GM19240 (cell line): ENCODE measurements at regions not wholly inside any gene's neighbourhood (a gene's known extent, or its start where the extent isn't known, plus 50 kb on each side); places are given as distances from the start of the nearest gene placed in this dataset.

Experiments used
- DNase-seq: peaks from one replicate; pipeline ENCODE4 v3.0.0; 2011; ENCODE audit warnings: low spot score; ENCODE audit not compliant: insufficient read length

DNA sequence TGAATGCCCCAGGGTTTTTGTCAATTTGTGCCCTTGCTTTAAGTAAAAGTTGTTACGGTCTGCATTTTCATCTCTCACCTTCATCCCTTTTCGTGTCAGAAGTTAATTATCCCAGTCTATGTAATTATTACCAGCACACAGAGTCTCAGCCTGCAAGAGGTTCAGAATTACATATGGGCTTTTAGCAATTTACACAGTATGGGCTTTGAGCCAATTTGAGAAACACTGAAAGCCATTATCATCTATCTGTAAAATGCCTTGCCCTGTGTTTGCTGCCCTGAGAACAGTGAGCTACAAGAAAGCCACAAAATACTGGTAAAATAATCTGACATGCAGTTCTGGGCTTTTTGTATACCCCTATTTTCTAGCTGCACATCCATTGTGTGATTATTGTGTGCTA lies 125.6 kb upstream of the STEAP4 start:
- DNase-seq: no peak

DNA sequence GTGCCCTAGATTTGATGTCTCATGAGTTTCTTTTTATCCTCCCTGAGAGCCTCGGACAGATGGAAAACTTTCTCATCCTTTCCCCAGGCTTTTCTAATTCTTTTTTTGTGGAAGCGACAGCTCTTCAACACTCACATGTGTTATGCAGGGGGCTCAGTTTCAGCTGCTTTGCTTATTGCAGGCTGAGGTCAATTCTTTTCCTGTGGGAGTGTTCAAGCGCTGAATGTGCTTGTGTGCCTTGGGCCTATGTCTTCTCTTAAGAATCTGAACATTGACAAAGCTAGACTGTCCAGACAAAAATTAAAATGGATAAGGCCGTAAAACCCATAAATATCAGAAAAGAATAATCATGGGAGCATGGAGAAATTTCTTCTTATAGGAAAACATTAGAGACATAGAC lies 125.2 kb upstream of the STEAP4 start:
- DNase-seq: no peak

DNA sequence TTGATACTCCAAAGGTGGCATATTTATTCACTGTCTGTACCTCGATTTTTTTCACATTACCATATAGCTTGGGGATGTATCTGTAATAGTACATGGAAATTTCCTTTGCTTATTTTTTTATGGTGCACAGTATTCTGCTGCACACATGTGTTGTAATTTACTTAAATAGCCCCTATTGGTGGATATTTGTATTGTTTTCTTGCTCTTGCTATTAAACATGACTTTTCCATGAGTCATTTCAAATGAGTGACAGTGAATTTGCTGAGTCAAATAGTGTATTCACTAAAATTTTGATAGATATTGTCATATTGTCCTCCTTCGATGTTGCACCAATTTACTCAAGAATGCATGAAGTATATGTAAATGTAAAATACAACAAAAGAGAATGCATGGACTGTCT lies 122.7 kb upstream of the STEAP4 start:
- DNase-seq: no peak

DNA sequence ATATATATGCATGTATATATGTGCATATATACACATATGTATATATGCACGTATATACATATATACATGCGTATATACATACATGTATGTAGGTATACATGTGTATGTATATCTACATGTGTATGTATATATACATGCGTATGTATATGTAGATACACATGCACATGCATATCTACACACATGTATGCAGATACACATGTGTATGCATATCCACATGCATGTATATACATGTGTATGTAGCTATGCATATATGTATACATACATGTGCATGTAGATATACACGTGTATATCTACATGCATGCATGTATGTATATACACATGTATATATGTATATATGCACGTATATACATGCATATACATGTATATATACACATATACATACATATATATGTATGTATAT lies 95.8 kb upstream of the STEAP4 start:
- no peak for DNase-seq

DNA sequence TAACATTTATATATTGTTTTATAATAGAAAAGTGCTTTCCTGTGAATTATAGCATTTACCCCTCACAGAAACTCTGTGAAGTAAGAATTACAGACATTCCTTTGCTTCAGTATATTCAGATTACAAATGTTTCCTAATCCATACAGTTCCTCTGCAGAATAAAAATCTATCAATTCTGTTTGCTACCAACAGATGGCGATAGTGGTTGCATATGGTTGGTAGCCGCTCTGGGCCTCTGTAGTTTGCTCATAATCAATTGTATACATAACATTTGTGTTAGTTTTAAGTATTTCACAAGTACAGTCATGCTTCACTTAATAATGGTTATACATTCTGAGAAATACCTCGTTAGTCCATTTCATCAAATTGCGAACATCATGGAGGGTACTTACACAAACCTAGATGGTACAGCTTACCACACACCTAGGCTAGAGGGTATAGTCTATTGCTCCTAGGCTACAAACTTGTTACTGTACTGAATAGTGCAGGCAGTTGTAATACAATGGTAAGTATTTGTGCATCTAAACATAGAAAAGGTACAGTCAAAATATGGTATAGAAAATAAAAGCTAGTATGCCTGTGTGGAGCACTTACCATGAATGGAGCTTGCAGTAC lies 94.4 kb upstream of the STEAP4 start:
- DNase-seq: no peak

DNA sequence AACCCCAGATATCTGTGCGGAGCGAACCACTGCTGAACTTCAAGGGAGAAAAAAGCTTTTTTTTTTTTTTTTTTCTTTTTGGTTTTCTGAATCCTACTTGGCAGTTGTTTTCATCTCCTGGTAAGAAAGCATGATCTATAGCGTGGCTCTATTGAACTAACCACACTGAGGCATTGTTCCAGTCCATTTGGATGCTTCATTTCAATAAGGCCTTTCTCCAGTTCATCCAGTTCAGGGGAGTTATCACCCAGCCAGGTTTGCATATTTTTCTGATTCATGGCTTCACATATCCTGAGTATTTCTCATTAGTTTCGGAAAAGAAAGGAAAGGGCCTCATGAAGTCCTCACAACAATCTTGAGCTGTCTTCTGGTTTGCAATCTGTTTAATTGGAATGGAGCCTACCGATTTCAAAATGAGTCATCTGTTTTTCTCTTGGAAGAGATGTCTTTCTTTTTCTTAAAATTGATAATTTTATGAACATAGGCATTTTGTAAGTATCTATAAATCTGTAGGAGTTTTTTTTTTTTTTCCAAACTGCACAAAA lies 93.1 kb upstream of the STEAP4 start:
- no peak for DNase-seq

DNA sequence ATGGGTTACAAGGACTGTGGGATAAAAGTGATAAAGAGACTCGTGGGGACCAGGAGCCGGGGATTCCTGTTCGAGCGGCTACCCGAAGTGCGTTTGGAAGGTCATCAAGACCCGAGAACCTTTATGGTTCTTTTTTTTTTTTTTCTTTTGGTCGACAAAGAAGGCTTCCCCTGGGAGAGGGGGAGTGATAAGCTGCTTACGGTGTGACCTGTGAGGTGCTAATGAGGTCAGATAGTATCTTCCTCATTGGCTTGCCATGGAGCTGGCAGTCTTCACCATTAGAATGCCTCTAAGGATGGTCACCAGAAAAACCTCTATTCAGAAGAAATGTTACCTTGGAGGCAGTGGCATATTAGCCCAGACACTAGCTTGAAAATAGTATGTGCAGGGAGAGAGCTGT lies 92.3 kb upstream of the STEAP4 start:
- no peak for DNase-seq

DNA sequence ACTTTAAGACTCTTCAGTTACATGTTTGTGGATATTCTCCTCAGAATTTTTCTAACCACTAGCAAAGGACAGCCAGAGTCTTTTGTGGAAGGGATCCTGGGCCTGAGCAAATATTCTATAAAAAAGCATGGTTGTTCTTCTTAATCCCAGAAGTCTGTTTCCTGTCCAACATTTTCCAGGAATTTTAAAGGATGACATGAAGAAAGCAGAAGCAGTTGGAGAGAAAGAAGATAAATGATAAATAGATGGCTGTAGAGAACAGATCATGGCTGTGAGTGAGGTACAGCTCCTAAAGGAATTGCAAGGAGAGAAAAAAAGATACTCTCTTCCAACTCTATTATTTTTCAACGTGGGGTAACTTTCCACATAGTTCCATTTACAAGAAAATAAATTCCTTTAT lies 91.8 kb upstream of the STEAP4 start:
- no peak for DNase-seq

DNA sequence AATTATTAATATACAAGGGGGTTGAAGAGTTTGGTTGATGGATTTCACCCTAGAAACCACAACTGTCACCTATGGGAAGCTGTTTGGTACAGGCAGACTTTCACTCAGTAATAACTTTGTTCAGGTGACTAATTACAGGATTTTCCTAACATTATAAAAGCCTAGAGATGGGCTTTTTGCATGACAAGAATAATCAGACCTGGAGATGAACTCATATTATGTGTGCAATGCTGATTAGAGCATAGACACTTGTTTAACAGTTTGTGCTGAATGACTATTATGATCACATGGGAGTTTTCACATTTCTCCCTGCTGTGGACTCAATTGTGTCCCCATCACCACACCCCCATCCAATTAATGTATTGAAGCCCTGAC lies 90.2 kb upstream of the STEAP4 start:
- no peak for DNase-seq

DNA sequence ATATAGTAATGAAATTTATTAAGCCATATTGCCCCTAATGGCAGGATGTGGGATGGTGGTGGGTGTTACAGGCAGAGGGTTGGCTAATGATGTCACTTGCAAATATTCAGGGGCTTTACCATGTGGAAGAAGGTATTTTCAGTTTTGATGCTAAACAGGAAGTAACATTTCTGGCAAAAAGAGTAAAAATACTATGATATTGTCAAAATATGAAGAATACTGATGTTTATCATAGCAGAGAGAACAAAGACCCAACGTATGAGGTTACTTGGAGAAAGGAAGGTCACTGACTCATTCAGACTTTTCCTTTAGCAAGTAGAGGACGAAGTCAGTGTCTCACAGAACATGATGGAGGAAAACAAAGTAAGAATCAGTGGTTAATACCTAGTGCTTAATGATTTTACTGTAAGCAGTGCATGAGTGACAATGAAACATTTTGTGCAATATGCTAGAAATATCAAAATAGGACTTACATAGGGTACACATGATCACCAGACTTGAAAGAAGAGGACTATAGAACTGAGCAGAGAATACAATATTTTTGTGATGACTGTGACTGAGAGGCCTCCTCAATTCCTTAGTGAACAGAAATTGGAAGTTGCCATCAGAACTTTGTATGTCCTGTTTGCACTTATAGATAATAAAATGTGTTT lies 89.7 kb upstream of the STEAP4 start:
- no peak for DNase-seq

DNA sequence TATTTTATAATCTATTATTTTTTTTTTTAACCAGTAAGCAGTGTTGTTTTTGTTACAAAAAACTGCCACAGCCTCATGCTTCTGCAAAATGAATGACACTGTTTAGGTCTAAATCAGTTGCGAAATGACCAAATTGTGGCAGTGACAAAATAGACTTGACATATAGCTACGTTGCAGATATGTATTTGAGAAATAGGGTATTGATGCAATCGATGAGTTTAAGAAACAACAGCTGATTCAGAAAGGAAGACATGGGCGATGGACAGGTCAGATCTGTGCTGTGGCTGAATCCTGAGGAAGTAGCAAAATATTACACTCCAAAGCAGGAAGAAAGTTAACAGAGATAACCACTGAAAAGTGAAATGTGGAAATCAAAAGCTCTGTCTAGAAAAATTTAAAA lies 89.0 kb upstream of the STEAP4 start:
- no peak for DNase-seq

DNA sequence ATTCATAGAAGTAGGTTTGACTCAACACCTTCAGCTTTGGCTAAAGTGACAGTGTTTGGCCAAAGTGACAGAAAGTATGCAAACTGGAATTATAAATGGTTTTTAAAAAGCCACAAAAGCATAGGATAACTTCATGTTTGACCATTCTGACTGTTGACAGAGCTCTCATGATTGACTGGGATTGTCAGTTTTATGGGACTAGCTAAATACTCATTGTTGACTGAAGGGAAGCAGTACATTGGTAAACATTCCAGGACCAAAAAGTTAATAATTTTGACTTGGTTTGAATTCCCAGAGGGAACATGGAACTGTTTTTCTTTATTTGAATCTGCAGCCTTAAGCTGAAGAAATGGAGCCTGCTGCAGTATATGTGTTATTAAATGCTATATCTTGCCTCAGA lies 84.6 kb upstream of the STEAP4 start:
- DNase-seq: no peak

DNA sequence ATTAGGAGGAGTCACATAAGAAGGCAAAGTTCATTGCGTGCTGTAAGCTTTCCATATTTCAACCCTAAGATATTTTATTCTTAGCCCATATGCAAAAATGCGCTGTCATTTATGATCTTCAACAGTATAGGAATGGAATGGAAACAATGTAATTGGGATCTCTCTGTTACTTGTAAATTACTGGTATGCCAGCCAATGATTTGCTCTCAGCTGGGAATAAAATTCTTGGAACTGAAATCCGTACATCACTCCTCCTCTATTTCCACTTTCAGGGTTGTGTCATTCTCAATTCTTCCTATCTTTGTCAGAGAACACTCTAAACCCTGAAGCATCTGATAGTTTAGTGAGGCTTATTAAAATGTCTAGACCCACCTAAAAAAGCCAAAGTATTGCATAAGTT lies 80.7 kb upstream of the STEAP4 start:
- no peak for DNase-seq

DNA sequence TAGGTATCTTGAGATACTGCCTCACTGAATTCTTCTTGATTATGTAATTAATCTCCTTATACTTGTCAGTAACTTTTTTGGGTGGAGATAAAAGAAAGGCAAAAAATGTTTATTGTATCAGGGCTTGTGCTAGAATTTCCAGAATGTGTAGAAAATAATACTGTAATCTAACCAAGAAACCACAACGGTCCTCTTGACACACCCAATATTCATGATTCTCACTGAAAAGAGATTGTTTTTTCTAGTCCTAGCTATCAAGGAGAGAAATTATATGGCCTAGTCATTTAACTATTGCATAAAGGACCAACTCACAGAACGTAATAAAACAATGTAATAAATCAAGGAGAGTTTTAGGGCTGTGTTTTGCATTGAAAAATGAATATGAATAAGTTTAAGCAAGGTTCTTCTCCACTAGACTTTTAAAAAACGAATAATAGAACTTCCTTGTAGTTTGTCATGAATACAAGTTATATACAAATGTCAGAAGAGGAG lies 80.0 kb upstream of the STEAP4 start:
- DNase-seq: no peak

DNA sequence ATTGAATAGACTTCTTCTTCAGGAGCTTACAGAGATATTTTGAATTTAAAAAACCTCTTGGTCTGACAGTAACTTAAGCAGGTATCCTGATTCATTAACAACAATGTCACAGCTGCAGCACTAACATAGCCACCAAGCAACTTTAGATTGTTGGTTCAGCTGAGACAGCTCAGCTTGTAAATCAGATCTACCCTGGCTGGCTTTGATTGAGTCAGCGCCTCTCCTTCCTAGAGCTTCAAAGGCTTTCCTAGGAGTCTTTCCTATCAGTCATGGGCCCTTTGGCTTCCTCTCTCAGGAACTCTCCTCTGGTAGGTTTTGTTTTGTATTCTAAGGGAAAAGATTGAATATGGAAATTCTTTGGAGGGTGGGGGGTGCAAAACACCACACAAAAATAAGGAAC lies 70.7 kb upstream of the STEAP4 start:
- DNase-seq: no peak

DNA sequence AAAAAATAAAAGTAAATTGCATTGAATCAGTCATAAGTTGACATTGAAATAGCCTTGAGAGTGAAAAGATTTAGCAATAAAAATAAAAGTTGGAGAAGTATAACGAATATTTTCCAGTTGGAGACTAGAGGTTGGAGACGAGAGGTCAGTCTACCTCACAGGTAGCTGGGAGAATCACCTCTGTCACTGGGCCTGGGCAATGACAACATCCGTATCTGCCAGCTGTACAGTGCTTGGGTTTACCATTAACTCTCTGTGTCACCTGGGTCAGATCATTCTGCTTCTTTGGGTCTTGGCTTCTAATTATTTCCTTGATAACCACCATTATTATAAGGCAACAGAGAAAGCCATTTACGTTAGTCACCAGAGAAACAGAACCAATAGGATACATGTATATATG lies 62.0 kb upstream of the STEAP4 start:
- no peak for DNase-seq

DNA sequence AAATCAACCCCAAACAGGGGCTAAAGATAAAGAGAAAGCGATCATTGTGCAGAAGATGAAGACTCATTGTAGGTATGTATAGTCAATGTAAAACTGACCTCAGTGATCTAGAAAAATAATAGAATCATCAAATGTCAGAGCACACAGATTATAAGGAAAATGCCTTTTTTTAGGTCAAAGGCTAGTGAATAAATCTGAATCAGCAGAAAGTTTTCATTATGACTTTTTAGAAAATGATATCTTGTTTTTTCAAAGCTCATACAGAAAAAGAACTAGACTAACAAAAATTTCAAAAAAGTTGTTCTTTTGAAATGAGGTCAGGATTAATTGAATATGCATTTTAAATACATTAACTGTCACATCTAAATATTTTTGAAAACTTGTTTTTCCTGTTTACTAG lies 60.2 kb upstream of the STEAP4 start:
- DNase-seq: no peak

DNA sequence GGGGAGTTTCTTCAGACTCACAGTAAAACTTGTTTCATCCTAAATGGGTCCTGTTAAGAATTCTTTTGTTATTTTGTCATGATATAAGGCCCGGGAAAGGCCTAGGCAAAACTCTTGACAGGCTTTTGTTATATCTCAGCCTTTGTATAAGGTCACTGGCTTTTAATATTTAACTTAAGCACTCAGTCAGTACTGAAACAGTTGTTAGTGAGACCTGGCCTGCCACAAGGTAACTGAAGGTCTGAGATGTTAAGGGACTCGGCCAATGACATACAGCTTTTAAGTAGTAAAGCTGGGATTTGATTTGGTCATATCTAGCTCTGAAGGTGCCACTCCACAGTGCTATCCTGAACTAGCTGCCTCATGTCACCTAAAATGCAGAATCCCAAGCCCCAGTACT lies 57.2 kb upstream of the STEAP4 start:
- no peak for DNase-seq

DNA sequence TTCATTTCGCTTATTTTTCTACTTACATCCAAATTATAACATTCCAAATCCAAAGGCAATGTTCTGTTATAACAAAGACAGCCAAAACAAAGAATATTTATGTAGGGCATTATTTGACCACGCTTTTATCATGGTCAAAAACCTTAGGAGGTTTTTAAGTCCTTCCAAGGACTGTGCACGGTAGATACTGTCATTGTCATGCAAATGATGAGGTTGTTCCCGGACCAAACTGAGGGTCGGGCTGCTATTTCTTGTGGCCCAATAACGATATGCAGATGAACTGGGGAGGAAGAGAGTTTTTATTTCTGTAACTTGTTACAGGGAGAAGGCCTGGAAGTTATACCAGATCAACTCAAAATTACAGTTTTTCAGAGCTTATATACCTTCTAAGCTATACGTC lies 56.6 kb upstream of the STEAP4 start:
- DNase-seq: no peak

DNA sequence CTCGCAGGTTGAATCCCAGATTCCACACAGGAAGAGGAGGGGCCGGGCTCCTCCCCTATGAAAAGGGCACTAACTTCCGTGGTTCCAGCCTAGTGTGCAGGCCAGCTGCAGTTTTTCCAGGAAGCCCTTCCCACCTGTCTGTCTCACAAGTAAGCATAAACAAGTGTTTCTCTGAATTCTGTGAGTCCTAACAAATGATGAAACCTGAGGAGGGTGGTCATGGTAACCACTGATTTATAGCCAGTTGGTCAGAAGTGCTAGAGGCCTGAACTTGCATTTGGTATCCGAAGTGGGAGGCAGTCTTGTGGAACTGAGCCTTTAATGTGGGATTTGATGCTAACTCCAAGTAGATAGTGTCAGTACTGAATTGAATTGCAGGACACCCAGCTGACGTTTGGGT lies 54.7 kb upstream of the STEAP4 start:
- no peak for DNase-seq

DNA sequence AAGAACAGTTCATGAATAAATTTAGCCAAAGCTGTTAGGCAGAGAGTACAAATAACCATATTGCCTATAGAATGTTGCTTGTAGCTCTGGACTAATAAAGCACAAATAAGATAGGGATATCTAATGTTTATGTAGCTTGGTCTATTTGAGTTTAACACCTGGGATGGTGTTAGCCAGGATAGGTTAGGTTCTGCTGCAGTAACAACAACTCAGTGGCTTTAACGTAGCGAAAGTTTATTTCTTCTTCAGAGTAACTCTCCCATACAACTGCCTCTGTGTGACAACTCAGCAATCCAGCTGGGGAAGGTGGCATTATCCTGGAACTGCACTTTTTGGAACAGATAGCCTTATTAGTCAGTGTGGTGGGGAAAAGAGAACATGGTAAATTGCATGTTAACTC lies 52.2 kb upstream of the STEAP4 start:
- DNase-seq: no peak

DNA sequence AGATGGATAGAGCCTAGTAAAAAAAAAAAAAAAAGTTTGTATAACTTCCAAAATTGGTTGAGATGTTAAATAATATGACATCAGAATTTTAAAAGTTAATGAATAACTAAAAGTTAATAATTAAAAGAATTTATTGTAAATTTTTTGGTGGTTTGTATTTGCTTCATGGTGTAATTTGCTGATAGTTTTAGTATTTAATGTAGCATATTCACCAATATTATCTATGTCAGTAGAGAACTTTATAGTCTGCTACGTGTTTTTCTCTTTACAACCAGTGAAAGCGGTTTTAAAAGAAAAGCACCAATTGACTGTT lies 51.8 kb upstream of the STEAP4 start:
- DNase-seq: no peak

DNA sequence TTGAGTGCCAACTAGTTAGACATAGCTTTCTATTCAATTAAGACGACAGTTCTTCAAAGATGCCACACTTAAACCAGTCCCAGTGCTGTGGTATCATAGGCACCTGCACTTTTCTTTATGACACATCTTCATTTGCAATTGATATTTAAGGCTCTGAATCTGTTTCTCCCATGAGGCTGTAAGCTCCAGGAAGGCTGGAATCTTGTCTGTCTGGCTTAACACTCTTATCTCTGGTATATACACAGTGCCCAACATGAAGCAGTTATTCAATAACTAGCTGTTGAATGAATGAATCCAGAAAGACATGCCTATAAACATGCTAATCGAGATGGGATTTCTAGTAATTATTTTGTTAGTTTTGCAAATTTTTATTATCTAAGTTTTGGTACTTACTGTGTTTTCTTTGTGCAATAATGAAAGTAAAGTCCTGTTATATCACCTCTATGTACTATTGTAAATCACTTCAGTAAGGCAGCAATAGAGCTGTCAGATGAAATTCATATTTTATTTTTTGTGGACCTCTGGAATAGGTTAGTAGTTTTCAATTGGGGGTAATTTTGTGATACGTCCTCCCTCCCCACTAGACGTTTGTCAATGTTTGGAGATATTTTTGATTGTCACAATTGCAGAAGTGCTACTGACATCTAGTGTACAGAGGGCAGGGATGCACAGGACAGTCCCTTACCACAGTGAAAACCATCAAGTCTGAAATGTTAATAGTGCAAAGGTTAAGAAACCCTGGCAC lies 51.3 kb upstream of the STEAP4 start:
- no peak for DNase-seq
